SJSA1 (cell line): ENCODE measurements at regions not wholly inside any gene's neighbourhood (a gene's known extent, or its start where the extent isn't known, plus 50 kb on each side); places are given as distances from the start of the nearest gene placed in this dataset.
"Not testable (repeated sequence)": the region's sequence is repeated elsewhere in the genome, so short reads cannot be mapped to it uniquely, and the experiment has no call there.

Experiments
- DNase-seq, 2 experiments: peaks; one replicate each; pipeline ENCODE4 v3.0.0-alpha.2; 2015 to 2020; ENCODE audit warnings: low spot score in 2 of 2, low read depth in 1 of 2
- H3K27ac ChIP-seq: fragments of 250-450 bp; sonication (Bioruptor Pico); 2 replicates; pipeline ENCODE4 v1.5.1; 2020; ENCODE audit warnings: mild to moderate bottlenecking, moderate library complexity
- H3K27me3 ChIP-seq: fragments of 250-450 bp; sonication (Bioruptor Pico); replicated peaks from 2 replicates; pipeline ENCODE4 v1.5.1; 2020; ENCODE audit warnings: mild to moderate bottlenecking, moderate library complexity
- H3K36me3 ChIP-seq: fragments of 250-450 bp; sonication (Bioruptor Pico); 2 replicates; pipeline ENCODE4 v1.5.1; 2020; ENCODE audit warnings: mild to moderate bottlenecking
- H3K4me1 ChIP-seq: fragments of 250-450 bp; sonication (Bioruptor Pico); replicated peaks from 2 replicates; pipeline ENCODE4 v1.6.1; 2021; ENCODE audit warnings: mild to moderate bottlenecking
- H3K4me3 ChIP-seq: fragments of 250-450 bp; sonication (Bioruptor Pico); 2 replicates; pipeline ENCODE4 v1.5.1; 2020; ENCODE audit warnings: mild to moderate bottlenecking
- H3K9me3 ChIP-seq: fragments of 250-450 bp; sonication (Bioruptor Pico); replicated peaks from 2 replicates; pipeline ENCODE4 v1.5.1; 2020; ENCODE audit warnings: mild to moderate bottlenecking

DNA sequence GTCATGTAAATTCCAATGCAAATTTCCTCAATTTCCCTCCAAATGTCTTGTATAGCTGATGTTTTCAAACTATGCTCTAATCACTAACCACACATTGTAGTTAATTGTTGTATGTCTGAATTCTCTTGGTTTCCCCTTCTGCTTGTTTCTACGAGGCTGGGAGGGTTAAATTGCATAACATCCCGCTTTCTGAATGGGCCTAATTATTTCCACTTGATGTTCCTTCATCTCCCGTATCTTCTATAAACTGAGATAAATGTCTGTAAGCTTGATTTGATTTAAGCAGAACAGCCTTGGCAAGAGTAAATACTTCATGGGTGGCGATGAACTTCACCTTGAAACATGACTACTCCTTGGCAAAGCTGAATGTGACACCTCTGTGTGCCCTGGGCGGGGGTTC is 72.2 kb downstream of the SERINC2 start:
- Histone ChIP-seq H3K4me1 (no peaks in the 10 kb centered on the region), H3K4me3 (no peak overlapping the region), H3K9me3 (no peaks in the 10 kb centered on the region), H3K27ac (no peak overlapping the region), H3K27me3 (no peaks in the 10 kb centered on the region), H3K36me3 (no peaks in the 10 kb centered on the region)
- no peak for DNase-seq

DNA sequence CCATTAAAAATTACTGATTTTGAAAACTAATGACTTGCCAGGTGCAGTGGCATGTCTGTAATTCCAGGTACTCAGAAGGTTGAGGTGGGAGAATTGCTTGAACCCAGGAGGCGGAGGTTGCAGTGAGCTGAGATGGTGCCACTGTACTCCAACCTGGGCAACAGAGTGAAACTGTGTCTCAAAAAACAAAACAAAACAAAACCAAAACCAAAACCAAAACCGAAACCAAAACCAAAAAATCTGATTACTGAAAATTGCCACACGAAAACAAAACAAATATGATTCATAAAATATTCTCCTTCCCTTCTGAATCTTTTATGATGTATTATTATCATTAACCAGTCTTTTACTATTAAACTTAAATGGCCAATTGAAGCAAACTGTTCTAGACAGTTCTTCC is 74.1 kb downstream of the SERINC2 start:
- Histone ChIP-seq H3K4me3 (no peak overlapping the region), H3K4me1 (no peaks in the 10 kb centered on the region), H3K9me3 (no peaks in the 10 kb centered on the region), H3K27ac (no peak overlapping the region), H3K27me3 (no peaks in the 10 kb centered on the region), H3K36me3 (no peaks in the 10 kb centered on the region)
- DNase-seq = no peak

DNA sequence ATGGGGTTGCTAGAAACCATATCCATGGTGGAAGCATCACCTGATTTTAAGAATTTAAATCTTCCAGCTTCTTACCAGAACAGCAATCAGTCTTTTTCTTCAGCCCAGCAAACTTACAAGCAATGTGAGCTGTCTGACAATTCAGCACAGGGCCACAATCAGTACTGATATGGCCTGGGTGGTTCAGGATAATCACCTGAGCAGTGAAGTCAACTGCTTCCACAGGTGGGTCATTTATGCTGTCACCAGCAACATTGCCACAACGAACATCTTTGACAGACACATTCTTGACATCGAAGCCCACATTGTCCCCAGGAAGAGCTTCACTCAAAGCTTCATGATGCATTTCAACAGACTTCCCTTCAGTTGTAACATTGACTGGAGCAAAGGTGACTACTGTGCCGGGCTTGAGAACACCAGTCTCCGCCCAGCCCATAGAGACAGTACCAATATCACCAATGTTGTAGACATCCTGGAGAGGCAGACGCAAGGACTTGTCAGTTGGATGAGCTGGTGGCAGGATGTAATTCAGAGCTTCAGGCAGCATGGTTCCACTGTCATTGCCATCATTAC is 74.8 kb downstream of the SERINC2 start:
- Histone ChIP-seq H3K27me3 (no peaks in the 10 kb centered on the region), H3K4me3 (no peak overlapping the region), H3K9me3 (no peaks in the 10 kb centered on the region), H3K27ac (no peak overlapping the region), H3K4me1 (no peaks in the 10 kb centered on the region), H3K36me3 (no peaks in the 10 kb centered on the region)
- no peak for DNase-seq

DNA sequence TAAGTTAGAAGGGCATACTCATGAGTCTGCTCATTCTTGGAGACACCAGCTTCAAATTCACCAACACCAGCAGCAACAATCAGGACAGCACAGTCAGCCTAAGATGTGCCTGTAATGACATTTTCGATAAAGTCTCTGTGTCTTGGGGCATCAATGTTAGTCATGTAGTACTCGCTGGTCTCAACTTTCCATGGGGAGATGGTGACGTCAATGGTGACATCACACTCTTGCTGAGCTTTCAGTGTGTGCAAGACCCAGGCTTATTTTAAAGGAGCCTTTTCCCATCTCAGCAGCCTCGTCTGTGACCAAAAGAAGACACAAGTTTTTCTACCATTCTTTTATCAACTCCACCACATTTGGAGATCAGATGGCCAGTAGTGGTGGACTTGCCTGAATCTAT is 75.5 kb downstream of the SERINC2 start:
- H3K27me3 ChIP-seq = no peaks in the 10 kb centered on the region
- DNase-seq = no peak
- H3K4me1 ChIP-seq = no peaks in the 10 kb centered on the region
- no peaks in the 10 kb centered on the region for H3K9me3 ChIP-seq
- H3K4me3 ChIP-seq = no peak overlapping the region
- no peaks in the 10 kb centered on the region for H3K36me3 ChIP-seq
- H3K27ac ChIP-seq = no peak overlapping the region

DNA sequence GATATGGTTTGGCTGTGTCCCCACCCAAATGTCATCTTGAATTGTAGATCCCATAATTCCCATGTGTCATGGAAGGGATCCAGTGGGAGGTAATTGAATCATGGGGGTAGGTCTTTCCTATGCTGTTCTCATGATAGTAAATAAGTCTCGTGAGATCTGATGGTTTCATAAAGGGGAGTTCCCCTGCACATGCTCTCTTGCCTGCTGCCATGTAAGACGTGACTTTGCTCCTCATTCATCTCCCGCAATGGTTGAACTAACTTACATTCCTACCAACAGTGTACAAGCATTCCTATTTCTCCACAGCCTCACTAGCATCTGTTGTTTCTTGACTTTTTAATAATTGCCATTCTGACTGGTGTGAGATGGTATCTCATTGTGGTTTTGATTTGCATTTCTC is 76.6 kb downstream of the SERINC2 start:
- not testable (repeated sequence) for H3K27me3 ChIP-seq, H3K9me3 ChIP-seq, H3K36me3 ChIP-seq, H3K27ac ChIP-seq, H3K4me1 ChIP-seq, DNase-seq, H3K4me3 ChIP-seq

DNA sequence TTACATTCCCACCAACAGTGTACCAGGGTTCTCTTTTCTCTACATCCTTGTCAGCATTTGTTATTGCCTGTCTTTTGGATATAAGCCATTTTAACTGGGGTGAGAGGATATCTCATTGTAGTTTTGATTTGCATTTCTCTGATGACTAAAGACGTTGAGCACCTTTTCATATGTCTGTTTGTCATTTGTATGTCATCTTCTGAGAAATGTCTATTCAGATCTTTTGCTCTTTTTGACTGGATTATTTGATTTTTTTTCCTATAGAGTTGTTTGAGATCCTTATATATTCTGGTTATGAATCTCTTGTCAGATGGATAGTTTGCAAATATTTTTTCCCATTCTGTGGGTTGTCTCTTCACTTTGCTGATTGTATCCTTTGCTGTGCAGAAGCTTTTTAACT is 77.6 kb downstream of the SERINC2 start:
- H3K27ac ChIP-seq, H3K36me3 ChIP-seq, H3K9me3 ChIP-seq, H3K27me3 ChIP-seq, H3K4me3 ChIP-seq, H3K4me1 ChIP-seq, DNase-seq: not testable (repeated sequence)

DNA sequence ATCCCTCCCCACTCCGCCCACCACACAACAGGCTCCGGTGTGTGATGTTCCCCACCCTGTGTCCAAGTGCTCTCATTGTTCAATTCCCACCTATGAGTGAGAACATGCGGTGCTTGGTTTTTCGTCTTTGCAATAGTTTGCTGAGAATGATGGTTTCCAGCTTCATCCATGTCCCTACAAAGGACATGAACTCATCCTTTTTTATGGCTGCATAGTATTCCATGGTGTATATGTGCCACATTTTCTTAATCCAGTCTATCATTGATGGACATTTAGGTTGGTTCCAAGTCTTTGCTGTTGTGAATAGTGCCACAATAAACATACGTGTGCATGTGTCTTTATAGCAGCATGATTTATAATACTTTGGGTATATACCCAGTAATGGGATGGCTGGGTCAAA is 81.0 kb upstream of the TINAGL1 start:
- H3K36me3 ChIP-seq, H3K4me3 ChIP-seq, H3K9me3 ChIP-seq, H3K27ac ChIP-seq, DNase-seq, H3K27me3 ChIP-seq, H3K4me1 ChIP-seq: not testable (repeated sequence)

DNA sequence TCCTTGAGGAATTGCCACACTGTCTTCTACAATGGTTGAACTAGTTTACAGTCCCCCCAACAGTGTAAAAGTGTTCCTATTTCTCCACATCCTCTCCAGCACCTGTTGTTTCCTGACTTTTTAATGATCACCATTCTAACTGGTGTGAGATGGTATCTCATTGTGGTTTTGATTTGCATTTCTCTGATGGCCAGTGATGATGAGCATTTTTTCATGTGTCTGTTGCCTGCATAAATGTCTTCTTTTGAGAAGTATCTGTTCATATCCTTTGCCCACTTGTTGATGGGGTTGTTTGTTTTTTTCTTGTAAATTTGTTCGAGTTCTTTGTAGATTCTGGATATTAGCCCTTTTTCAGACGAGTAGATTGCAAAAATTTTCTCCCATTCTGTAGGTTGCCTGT is 80.5 kb upstream of the TINAGL1 start:
- not testable (repeated sequence) for DNase-seq, H3K27ac ChIP-seq, H3K4me3 ChIP-seq, H3K27me3 ChIP-seq, H3K36me3 ChIP-seq, H3K4me1 ChIP-seq, H3K9me3 ChIP-seq

DNA sequence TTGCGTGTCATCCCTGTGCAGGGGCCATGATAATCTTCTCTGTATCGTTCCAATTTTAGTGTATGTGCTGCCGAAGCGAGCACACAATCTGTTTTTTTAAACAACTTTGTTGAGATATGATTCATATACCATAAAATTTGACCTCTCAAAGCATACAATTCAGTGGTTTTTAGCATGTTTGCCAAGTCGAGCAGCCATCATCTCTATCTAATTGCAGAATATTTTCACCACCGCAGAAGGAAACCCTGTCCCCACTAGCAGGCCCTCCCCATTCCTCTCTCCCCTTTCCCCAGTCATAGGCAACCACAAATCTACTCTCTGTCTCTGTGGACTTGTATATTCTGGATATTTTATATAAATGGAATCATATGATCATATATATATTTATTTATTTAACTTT is 78.7 kb upstream of the TINAGL1 start:
- Histone ChIP-seq H3K4me3 (no peak overlapping the region), H3K27ac (no peak overlapping the region), H3K36me3 (no peaks in the 10 kb centered on the region), H3K27me3 (no peaks in the 10 kb centered on the region), H3K9me3 (no peaks in the 10 kb centered on the region), H3K4me1 (no peaks in the 10 kb centered on the region)
- DNase-seq = no peak

DNA sequence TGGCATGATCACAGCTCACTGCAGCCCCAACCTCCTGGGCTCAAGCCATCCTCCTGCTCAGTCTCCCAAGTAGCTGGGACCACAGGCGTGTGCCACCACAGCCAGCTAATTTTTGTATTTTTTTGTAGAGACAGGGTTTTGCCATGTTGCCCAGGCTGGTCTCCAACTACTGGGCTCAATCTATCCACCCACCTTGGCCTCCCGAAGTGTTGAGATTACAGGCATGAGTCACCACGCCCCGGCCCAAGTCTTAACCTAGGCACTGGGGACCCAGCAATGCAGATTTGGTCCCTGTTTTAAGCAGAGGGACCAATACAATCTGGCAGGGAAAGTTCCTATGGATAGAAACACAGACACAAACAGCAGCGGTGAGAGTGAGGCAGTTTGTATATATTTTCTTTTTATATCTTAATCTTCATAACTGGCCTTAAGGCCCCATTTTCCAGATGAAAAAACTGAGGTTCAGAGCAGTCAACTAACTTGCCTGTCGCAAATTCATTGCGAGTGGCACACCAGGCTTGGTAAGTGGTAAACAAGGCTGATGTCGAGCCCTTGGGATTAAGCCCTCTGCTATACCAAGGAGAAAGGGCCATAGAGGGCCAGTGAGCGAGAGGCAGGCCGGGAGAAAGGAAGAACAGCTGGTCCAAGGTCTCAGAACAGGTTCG is 77.8 kb upstream of the TINAGL1 start:
- DNase-seq = no peak
- Histone ChIP-seq H3K4me3 (no peak overlapping the region), H3K27ac (no peak overlapping the region), H3K36me3 (no peaks in the 10 kb centered on the region), H3K9me3 (no peaks in the 10 kb centered on the region), H3K4me1 (no peaks in the 10 kb centered on the region), H3K27me3 (no peaks in the 10 kb centered on the region)

DNA sequence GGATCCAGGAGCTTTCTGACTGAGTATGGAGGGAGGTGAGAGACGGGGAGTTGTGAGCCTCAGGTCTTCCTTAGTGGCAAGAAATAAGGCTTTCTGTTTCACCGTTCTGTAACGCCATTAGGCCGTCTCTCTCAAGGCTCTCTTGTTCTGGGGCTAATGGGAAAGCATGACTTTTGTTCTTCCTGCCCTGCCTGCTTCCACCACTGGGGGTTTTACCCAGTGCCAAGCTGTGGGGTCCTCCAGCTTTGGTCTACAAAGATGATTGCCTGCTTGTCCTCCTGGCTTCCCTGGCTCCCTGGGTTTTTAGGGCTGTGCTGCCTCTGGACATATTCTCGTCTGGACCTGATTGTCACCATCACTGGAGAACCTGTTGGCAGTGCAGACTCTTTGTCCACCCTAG is 74.8 kb upstream of the TINAGL1 start:
- no peaks in the 10 kb centered on the region for H3K9me3 ChIP-seq
- H3K27me3 ChIP-seq = no peaks in the 10 kb centered on the region
- H3K4me3 ChIP-seq = no peak overlapping the region
- H3K27ac ChIP-seq = no peak overlapping the region
- H3K36me3 ChIP-seq = no peaks in the 10 kb centered on the region
- H3K4me1 ChIP-seq = peaks cover 14% of the 10 kb centered on the region
- DNase-seq = no peak

DNA sequence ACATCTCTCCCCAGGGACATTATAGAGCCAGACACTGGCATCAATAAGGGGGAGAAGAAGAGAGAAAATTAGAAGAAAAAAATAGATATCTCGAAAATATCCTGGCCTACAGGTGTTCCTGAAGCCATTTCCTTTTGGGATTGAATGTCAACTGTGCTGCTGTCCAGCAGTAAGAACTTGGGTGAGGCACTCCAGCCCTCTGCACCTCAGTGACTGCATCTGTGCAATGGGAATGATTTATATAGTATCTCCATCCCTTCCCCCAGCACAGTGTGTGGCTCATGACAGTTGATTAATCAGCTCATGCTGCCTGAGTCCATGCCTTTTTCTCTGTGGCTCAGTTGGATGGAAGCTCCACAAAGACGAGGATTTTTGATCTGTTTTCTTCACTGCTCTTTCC is 74.1 kb upstream of the TINAGL1 start:
- H3K9me3 ChIP-seq = no peaks in the 10 kb centered on the region
- no peaks in the 10 kb centered on the region for H3K36me3 ChIP-seq
- no peak for DNase-seq
- H3K27me3 ChIP-seq = no peaks in the 10 kb centered on the region
- peaks cover 15% of the 10 kb centered on the region for H3K4me1 ChIP-seq
- no peak overlapping the region for H3K27ac ChIP-seq
- no peak overlapping the region for H3K4me3 ChIP-seq

DNA sequence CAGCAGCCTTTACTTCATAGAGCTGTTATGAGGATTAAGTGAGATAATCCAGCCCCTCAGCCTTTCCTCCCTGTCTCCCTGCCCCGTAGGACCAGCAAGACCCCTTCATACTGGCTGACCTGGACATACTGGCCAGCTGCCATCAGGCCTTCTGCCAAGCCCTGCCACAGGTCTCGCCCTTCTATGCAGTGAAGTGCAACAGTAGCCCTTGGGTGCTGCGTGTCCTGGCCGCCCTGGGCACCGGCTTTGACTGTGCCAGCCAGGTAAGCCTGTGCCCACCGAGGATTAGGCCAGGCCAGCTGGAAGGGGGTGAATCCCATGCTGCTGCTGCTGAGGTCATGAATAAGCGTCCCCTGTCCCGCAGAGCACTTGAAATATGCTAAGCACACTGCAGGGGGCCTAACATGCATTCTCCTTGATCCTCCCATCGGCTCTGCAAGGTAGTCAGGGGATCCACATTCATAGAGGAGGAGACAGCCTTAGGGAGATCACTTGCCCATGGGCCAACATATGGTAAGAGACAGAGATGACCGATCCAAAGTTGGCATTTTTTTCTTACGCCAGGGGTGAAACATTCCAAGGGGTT is 73.3 kb upstream of the TINAGL1 start:
- no peaks in the 10 kb centered on the region for H3K9me3 ChIP-seq
- no peak for DNase-seq
- no peaks in the 10 kb centered on the region for H3K36me3 ChIP-seq
- H3K4me3 ChIP-seq = no peak overlapping the region
- H3K27ac ChIP-seq = no peak overlapping the region
- H3K4me1 ChIP-seq = peaks cover 15% of the 10 kb centered on the region
- H3K27me3 ChIP-seq = no peaks in the 10 kb centered on the region

DNA sequence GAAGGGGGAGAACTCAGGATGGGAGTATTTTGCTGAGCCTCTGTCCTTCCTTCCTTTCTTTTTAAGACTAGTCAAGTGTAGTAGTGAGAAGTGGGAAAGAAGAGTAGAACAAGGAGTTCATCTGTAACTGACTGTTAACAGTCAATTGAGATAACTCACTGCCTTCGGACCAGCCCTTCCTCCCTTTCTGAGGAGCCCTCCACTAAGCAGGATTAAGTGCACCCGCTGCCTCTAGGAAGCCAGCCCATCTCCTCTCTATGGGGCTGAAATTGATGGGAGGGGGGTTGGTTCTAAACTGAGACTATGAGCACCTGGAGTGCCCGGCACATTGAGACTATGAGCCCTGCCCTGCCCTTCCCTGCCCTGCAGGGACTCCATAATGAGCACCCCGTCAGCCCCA is 72.7 kb upstream of the TINAGL1 start:
- no peaks in the 10 kb centered on the region for H3K27me3 ChIP-seq
- no peaks in the 10 kb centered on the region for H3K9me3 ChIP-seq
- H3K4me3 ChIP-seq = no peak overlapping the region
- peaks cover 15% of the 10 kb centered on the region for H3K4me1 ChIP-seq
- H3K27ac ChIP-seq = no peak overlapping the region
- DNase-seq = no peak
- H3K36me3 ChIP-seq = no peaks in the 10 kb centered on the region

DNA sequence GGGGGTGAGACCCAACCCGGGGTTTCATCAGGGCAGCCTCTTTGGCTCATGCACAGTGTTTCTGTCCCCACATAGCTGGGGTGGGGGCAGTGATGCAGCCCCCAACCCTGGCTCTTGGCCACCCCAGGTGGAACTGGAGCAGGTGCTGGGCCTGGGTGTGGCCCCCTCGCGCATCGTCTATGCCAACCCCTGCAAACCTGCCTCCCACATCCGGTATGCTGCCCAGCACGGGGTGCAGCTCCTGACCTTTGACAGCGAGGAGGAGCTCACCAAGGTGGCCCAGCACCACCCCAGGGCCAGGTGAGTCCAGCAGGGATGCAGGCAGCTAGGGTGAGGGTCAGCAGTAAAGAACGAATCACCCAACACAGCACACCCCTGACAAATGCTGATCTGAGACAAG is 72.3 kb upstream of the TINAGL1 start:
- no peaks in the 10 kb centered on the region for H3K27me3 ChIP-seq
- H3K4me3 ChIP-seq = no peak overlapping the region
- DNase-seq = no peak
- H3K36me3 ChIP-seq = no peaks in the 10 kb centered on the region
- peaks cover 15% of the 10 kb centered on the region for H3K4me1 ChIP-seq
- H3K9me3 ChIP-seq = no peaks in the 10 kb centered on the region
- H3K27ac ChIP-seq = no peak overlapping the region
